HG03097 (cell line): ENCODE measurements at regions not wholly inside any gene's neighbourhood (a gene's known extent, or its start where the extent isn't known, plus 50 kb on each side); places are given as distances from the start of the nearest gene placed in this dataset.

Source experiments
- ATAC-seq: cut with Tn5 transposase; IDR thresholded peaks from one replicate; pipeline ENCODE4 v1.9.1; 2021; ENCODE audit not compliant: unreplicated experiment, low FRiP score

DNA sequence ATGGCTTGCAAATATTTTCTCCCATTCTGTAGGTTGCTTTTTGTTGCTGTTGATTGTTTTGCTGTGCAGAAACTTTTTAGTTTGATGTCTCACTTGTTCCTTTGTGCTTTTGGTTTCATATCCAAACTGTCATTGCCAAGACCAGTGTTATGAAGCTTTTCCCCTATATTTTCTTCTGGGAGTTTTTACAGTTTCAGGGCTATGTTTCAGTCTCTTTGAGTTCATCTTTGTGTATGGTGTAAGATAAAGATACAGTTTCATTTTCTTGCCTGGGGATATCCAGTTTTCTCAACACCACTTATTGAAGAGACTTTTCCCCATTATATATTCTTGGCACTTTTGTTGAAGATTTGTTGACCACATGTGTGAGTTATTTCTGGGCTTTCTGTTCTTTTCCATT, 139.9 kb downstream of the MRPL57 start:
- ATAC-seq, result no peak

DNA sequence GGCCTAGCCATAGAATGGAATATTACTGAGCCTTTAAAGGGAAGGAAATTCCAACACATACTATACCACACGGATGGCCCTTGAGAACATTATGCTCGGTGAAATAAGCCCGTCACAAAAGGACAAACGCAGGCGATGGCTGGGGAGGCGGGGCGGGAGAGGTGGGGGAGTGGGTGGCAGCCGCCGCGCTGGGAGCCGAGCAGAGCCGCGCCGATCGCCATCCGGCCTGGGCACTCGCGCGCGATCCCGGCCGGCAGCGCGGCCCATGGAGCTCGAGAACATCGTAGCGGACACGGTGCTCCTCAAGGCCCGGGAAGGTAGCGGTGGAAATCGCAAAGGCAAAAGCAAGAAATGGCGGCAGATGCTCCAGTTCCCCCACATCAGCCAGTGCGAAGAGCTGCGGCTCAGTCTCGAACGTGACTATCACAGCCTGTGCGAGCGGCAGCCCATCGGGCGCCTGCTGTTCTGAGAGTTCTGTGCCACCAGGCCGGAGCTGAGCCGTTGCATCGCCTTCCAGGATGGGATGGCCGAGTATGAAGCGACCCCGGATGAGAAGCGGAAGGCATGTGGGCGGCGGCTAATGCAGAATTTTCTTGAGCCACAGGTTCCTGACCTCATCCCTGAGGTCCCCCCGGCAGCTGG, 140.1 kb downstream of the ZDHHC20 start:
- ATAC-seq, result no peak

DNA sequence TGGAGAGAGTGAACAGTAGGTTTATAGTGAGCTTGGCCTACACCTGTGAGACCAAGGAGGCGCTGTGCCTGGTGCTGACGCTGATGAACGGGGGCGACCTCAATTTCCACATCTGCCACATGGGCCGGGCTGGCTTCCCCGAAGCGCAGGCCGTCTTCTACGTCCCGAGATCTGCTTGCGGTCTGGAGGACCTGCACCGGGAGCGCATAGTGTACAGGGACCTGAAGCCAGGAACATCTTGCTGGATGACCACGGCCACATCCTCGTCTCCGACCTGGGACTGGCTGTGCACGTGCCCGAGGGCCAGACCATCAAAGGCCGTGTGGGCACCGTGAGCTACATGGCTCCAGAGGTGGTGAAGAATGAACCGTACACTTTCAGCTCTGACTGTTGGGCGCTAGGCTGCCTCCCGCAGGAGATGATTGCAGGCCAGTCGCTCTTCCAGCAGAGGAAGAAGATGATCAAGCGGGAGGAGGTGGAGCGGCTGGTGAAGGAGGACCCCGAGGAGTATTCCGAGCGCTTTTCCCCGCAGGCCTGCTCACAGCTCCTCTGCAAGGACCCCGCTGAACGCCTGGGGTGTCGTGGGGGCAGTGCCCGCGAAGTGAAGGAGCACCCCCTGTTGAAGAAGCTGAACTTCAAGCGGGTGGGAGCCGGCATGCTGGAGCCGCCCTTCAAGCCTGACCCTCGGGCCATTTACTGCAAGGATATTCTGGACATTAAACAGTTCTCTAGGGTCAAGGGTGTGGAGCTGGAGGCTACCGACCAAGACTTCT, 139.0 kb downstream of the ZDHHC20 start:
- ATAC-seq, result no peak

DNA sequence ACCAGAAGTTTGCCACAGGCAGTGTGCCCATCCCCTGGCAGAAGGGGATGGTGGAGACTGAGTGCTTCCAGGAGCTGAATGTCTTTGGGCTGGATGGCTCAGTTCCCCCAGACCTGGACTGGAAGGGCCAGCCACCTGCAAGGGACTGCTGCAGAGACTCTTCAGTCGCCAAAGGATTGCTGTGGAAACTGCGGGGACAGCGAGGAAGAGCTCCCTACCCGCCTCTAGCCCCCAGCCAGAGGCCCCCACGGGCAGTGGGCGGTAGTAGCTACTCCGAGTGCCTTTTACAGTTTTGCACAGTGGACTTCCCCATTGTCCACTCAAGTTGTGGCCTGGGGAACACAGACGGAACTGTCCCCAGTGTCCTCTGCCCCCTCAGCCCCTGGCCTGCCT, 138.5 kb downstream of the ZDHHC20 start:
- ATAC-seq, result no peak

DNA sequence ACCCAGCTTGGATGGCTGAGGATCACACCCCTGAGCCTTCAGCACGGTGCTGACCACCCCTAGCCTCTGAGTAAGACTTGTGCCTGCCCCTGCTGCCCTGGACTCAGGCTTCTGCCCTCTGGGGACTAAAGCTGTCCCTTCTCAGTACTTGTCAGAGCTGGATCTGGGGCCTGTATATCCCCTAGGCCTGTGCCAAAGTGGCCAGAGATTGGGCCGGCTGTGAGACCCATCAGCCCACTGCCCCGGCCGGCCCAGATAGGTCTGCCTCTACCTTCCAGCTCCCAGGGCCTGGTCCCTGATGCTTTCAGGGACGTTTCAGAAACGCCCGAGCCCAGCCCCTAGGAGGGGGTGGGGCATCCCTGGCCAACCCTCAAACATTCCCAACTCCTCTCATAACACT, 137.8 kb downstream of the ZDHHC20 start:
- ATAC-seq, result no peak

DNA sequence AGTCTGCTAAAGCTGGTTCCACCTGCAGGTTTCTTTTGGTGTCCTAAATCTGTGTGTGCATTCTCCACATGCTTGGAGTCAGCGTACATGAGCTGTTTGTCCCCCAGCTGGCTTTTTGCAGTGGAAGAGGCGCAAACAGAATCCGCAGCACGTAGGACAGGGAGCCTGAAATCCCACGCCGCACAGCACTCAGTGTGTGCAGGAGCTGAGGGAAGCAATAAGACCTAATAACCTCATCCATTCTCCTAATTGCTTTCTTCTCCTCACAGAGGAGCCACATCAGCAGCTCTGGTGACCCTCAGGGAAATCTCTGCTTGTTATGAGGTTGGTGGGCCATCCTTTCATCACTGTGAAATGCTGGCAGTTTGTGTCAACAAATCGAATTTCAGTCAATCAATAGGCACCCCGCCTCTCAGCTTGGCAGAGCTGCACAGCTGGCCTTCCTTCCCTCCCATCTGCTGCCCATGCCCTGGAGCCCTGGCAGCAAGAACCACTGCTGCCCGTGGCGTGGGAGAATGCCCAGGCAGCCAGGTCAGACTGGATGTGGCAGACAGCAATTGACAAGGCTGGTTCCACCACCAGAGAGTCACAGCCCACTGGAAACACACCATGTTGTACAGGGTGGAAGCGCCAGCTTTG, 136.7 kb downstream of the ZDHHC20 start:
- ATAC-seq, result no peak
